ENCODE measurements at regions not wholly inside any gene's neighbourhood (a gene's known extent, or its start where the extent isn't known, plus 50 kb on each side); places are given as distances from the start of the nearest gene placed in this dataset.
"Not testable (repeated sequence)": the region's sequence is repeated elsewhere in the genome, so short reads cannot be mapped to it uniquely, and the experiment has no call there.

- not testable (repeated sequence) for DNase-seq (ENCODE audit: low read depth)
Observed at GRCh38 chr21:6363591-6363990, 4157.8 kb upstream of the TPTE start.

DNA sequence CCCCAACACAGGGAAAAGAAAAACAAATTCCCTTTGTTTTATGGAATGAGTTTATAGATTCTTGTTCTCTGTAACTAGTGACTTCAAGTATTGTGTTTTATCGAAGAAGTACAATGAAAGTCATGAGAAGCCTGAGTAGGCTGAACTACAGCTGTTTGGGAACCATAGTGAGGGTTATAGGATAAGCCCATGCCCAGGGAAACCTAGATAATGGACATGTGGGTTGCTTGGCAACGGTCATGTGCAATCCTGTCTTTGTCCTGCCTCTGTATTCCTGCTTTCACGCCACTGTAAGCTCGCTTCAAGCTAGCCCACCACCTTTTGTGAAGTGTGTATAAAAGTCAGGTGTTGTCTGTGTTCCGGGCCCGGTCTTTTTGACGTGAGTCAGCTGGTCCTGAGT, 4152.6 kb upstream of the TPTE start:
- DNase-seq (ENCODE audit: low read depth), result peak; percentile 0

- DNase-seq (ENCODE audit: low read depth), result not testable (repeated sequence)
Observed at GRCh38 chr21:6373253-6373652, 4148.1 kb upstream of the TPTE start.

DNA sequence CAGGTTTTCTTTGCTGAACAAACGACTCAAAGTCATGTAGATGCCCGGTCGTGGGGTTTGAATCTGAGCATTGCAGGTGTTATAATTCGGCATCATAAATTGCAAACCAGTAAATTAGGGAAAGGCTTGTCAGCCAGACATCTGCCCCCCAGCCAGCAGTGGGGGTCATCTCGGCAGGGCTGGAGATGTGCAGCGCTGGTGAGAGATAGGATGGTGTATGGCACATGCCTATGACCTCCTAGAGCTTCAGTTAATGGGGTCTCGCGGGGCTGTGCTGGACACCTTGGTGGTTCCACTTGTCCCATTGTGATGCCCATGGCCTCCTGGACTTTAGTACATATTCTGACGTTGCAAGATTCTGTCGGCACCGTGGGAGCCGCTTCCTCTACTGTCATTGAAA, 4147.2 kb upstream of the TPTE start:
- not testable (repeated sequence) for DNase-seq (ENCODE audit: low read depth)

DNA sequence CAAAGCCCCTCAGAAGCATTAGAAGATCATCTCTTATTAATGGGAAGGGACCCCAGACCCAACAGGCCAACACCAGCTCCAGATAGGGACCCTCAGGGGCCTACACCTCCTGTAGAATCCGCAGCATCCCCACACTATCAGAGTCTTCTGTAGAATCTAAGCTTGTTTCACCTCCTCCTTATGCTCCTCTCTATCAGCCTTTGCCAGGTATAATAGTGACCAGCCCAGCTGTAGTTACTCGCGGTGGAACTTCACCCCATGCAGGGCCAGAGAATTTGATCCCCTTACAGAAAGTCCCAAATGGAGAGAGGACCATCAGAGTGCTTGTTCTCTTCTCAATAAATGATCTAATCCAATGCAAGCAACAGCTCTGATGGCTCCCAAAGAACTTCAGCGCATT, 4146.5 kb upstream of the TPTE start:
- DNase-seq (ENCODE audit: low read depth), result not testable (repeated sequence)

DNA sequence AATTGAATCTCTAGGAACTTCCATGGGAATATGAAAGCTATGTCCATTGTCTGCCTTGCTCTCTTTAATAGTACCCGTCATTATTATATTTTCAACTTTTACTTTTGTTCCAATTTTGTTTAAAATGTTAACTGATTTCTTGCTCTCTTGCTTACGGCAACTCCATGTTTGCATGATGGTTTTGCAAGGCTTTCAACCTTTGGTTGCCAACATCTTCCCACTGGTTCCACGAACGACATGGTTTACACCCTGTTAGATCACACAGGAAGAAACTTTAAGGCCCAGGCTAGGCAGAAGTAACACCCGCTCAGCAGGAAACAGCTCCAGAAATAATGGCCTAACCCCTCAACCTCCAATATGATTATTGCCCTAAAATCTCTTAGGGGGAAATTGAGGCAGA, 4145.6 kb upstream of the TPTE start:
- not testable (repeated sequence) for DNase-seq (ENCODE audit: low read depth)

DNA sequence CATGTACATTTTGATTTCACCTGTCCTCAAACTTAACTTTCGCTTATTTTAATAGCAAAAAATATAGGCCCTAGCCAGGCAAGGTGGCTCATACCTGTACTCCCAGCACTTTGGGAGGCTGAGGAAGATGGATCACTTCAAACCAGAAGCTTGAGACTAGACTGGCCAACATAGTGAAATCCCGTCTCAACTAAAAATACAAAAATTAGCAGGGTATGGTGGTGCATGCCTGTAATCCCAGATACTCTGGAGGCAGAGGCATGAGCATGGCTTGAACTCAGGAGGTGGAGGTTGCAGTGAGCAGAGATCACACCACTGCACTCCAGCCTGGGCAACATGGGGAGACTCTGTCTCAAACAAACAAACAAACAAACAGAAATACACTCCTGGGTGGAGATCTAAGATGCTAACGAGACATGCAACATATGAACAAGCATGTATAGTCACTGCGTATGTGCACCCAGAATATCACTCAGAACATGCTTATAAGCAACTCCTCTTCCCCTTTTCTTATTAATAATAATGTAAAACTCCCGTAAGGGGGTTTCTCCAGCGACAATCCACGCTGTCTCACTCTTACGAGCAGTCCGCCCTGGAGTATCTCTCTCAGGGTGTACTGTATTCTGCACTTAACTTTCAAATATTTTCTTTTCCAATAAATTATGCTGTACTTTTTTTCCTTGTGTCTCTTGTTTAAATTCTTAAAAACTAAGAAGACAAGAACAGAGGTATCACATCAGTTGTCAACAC, 4144.9 kb upstream of the TPTE start:
- not testable (repeated sequence) for DNase-seq (ENCODE audit: low read depth)

Data from GM04503 (cell line).